T-helper 1 cell treated with Interleukin-12 subunit alpha and Interleukin-12 subunit beta and Interleukin-4 antibody, amounts not matched to agents 30 μg/mL and 1 μg/mL, for 36 hours (primary cell): ENCODE measurements at regions not wholly inside any gene's neighbourhood (a gene's known extent, or its start where the extent isn't known, plus 50 kb on each side); places are given as distances from the start of the nearest gene placed in this dataset.

Source experiments
- H3K27ac Mint-ChIP-seq: one replicate; pipeline ENCODE4 v1.8.0; 2021; ENCODE audit warnings: mild to moderate bottlenecking, mixed read lengths
- H3K27me3 Mint-ChIP-seq: one replicate; pipeline ENCODE4 v1.8.0; 2021; ENCODE audit warnings: low read depth, mixed read lengths
- H3K36me3 Mint-ChIP-seq: one replicate; pipeline ENCODE4 v1.8.0; 2021; ENCODE audit warnings: low read depth, mixed read lengths
- H3K4me1 Mint-ChIP-seq: one replicate; pipeline ENCODE4 v1.8.0; 2021; ENCODE audit warnings: low read depth, mixed read lengths
- H3K4me3 Mint-ChIP-seq: one replicate; pipeline ENCODE4 v1.8.0; 2021; ENCODE audit warnings: mild to moderate bottlenecking, moderate library complexity, mixed read lengths
- H3K9me3 Mint-ChIP-seq: one replicate; pipeline ENCODE4 v1.8.0; 2021; ENCODE audit warnings: mixed read lengths

GRCh38 chr3:44048196-44048924 lies 193.3 kb upstream of the TOPAZ1 start:
- Mint-ChIP-seq H3K4me1 (peaks cover 2% of the 10 kb centered on the region), H3K36me3 (no peaks in the 10 kb centered on the region), H3K9me3 (no peaks in the 10 kb centered on the region), H3K27me3 (peaks cover 10% of the 10 kb centered on the region), H3K4me3 (no peak overlapping the region), H3K27ac (no peak overlapping the region)

- H3K27ac Mint-ChIP-seq = no peak overlapping the region
- H3K27me3 Mint-ChIP-seq = peaks cover 10% of the 10 kb centered on the region
- H3K4me1 Mint-ChIP-seq = peaks cover 2% of the 10 kb centered on the region
- no peaks in the 10 kb centered on the region for H3K9me3 Mint-ChIP-seq
- H3K4me3 Mint-ChIP-seq = no peak overlapping the region
- no peaks in the 10 kb centered on the region for H3K36me3 Mint-ChIP-seq
Measured at GRCh38 chr3:44048949-44049348, 192.7 kb upstream of the TOPAZ1 start.

- Mint-ChIP-seq H3K4me1 (peaks cover 2% of the 10 kb centered on the region), H3K36me3 (no peaks in the 10 kb centered on the region), H3K27me3 (peaks cover 10% of the 10 kb centered on the region), H3K9me3 (no peaks in the 10 kb centered on the region), H3K27ac (no peak overlapping the region), H3K4me3 (no peak overlapping the region)
Measured at GRCh38 chr3:44050101-44050500, 191.6 kb upstream of the TOPAZ1 start.

GRCh38 chr3:44050867-44051266 lies 190.8 kb upstream of the TOPAZ1 start:
- H3K4me3 Mint-ChIP-seq = no peak overlapping the region
- no peaks in the 10 kb centered on the region for H3K36me3 Mint-ChIP-seq
- H3K9me3 Mint-ChIP-seq = no peaks in the 10 kb centered on the region
- no peak overlapping the region for H3K27ac Mint-ChIP-seq
- peaks cover 10% of the 10 kb centered on the region for H3K27me3 Mint-ChIP-seq
- peaks cover 2% of the 10 kb centered on the region for H3K4me1 Mint-ChIP-seq

GRCh38 chr3:44055951-44056350 lies 185.7 kb upstream of the TOPAZ1 start:
- no peak overlapping the region for H3K4me3 Mint-ChIP-seq
- H3K27ac Mint-ChIP-seq = no peak overlapping the region
- H3K36me3 Mint-ChIP-seq = no peaks in the 10 kb centered on the region
- no peaks in the 10 kb centered on the region for H3K9me3 Mint-ChIP-seq
- H3K27me3 Mint-ChIP-seq = peaks cover 21% of the 10 kb centered on the region
- H3K4me1 Mint-ChIP-seq = peaks cover 14% of the 10 kb centered on the region

- Mint-ChIP-seq H3K4me1 (peaks cover 14% of the 10 kb centered on the region), H3K9me3 (no peaks in the 10 kb centered on the region), H3K36me3 (no peaks in the 10 kb centered on the region), H3K27ac (no peak overlapping the region), H3K27me3 (peaks cover 16% of the 10 kb centered on the region), H3K4me3 (no peak overlapping the region)
Measured at GRCh38 chr3:44056446-44057240, 185.0 kb upstream of the TOPAZ1 start.

- H3K36me3 Mint-ChIP-seq = no peaks in the 10 kb centered on the region
- peaks cover 14% of the 10 kb centered on the region for H3K4me1 Mint-ChIP-seq
Measured at GRCh38 chr3:44058022-44058867, 183.4 kb upstream of the TOPAZ1 start.

GRCh38 chr3:44058868-44059203 lies 182.8 kb upstream of the TOPAZ1 start:
- Mint-ChIP-seq H3K9me3 (no peaks in the 10 kb centered on the region), H3K36me3 (no peaks in the 10 kb centered on the region), H3K27ac (no peak overlapping the region), H3K4me1 (peaks cover 14% of the 10 kb centered on the region), H3K27me3 (peaks cover 28% of the 10 kb centered on the region), H3K4me3 (no peak overlapping the region)

More at GRCh38 chr3:44058022-44058867, 183.4 kb upstream of the TOPAZ1 start:
- H3K27me3 Mint-ChIP-seq = peaks cover 24% of the 10 kb centered on the region
- no peak overlapping the region for H3K4me3 Mint-ChIP-seq
- peak overlapping the region; percentile 32 for H3K27ac Mint-ChIP-seq
- no peaks in the 10 kb centered on the region for H3K9me3 Mint-ChIP-seq

GRCh38 chr3:44060164-44060563 lies 181.5 kb upstream of the TOPAZ1 start:
- peaks cover 28% of the 10 kb centered on the region for H3K27me3 Mint-ChIP-seq

GRCh38 chr3:44061268-44061667 lies 180.4 kb upstream of the TOPAZ1 start:
- H3K4me3 Mint-ChIP-seq = no peak overlapping the region

More at GRCh38 chr3:44060164-44060563, 181.5 kb upstream of the TOPAZ1 start:
- Mint-ChIP-seq H3K9me3 (no peaks in the 10 kb centered on the region), H3K4me3 (no peak overlapping the region), H3K4me1 (peaks cover 14% of the 10 kb centered on the region), H3K27ac (no peak overlapping the region), H3K36me3 (no peaks in the 10 kb centered on the region)

GRCh38 chr3:44061961-44062360 lies 179.7 kb upstream of the TOPAZ1 start:
- H3K27me3 Mint-ChIP-seq = peaks cover 31% of the 10 kb centered on the region
- no peak overlapping the region for H3K4me3 Mint-ChIP-seq
- peaks cover 14% of the 10 kb centered on the region for H3K4me1 Mint-ChIP-seq
- no peaks in the 10 kb centered on the region for H3K36me3 Mint-ChIP-seq
- H3K9me3 Mint-ChIP-seq = no peaks in the 10 kb centered on the region
- no peak overlapping the region for H3K27ac Mint-ChIP-seq

More at GRCh38 chr3:44061268-44061667, 180.4 kb upstream of the TOPAZ1 start:
- Mint-ChIP-seq H3K27me3 (peaks cover 31% of the 10 kb centered on the region), H3K4me1 (peaks cover 14% of the 10 kb centered on the region), H3K36me3 (no peaks in the 10 kb centered on the region), H3K27ac (no peak overlapping the region), H3K9me3 (no peaks in the 10 kb centered on the region)

GRCh38 chr3:44065311-44066094 lies 176.2 kb upstream of the TOPAZ1 start:
- no peak overlapping the region for H3K4me3 Mint-ChIP-seq
- H3K9me3 Mint-ChIP-seq = no peaks in the 10 kb centered on the region
- peaks cover under 1% of the 10 kb centered on the region for H3K4me1 Mint-ChIP-seq
- H3K27ac Mint-ChIP-seq = no peak overlapping the region
- H3K36me3 Mint-ChIP-seq = no peaks in the 10 kb centered on the region
- peaks cover 24% of the 10 kb centered on the region for H3K27me3 Mint-ChIP-seq

GRCh38 chr3:44066806-44067205 lies 174.9 kb upstream of the TOPAZ1 start:
- Mint-ChIP-seq H3K9me3 (no peaks in the 10 kb centered on the region), H3K36me3 (no peaks in the 10 kb centered on the region), H3K27me3 (peaks cover 27% of the 10 kb centered on the region), H3K27ac (no peak overlapping the region), H3K4me3 (no peak overlapping the region), H3K4me1 (no peaks in the 10 kb centered on the region)

GRCh38 chr3:44067431-44067830 lies 174.3 kb upstream of the TOPAZ1 start:
- H3K36me3 Mint-ChIP-seq = no peaks in the 10 kb centered on the region
- H3K4me3 Mint-ChIP-seq = no peak overlapping the region
- no peaks in the 10 kb centered on the region for H3K4me1 Mint-ChIP-seq
- H3K27me3 Mint-ChIP-seq = peaks cover 23% of the 10 kb centered on the region
- H3K9me3 Mint-ChIP-seq = no peaks in the 10 kb centered on the region
- H3K27ac Mint-ChIP-seq = no peak overlapping the region
